Prostate gland (tissue), 2 donors: ENCODE measurements at regions not wholly inside any gene's neighbourhood (a gene's known extent, or its start where the extent isn't known, plus 50 kb on each side); places are given as distances from the start of the nearest gene placed in this dataset.

Experiments
- DNase-seq: peaks from one replicate; pipeline ENCODE4 v3.0.0-alpha.2; 2019; ENCODE audit warnings: low spot score
- H3K27ac ChIP-seq, 2 donors: fragments of 200-600 bp; sonication (generic); 2 replicates each; pipeline ENCODE4 v1.5.1; 2017 to 2019
- H3K27me3 ChIP-seq: fragments of 200-600 bp; sonication (generic); replicated peaks from 2 replicates; pipeline ENCODE4 v1.5.1; 2019; ENCODE audit not compliant: insufficient read depth
- H3K36me3 ChIP-seq, 2 donors: fragments of 200-600 bp; sonication (generic); 1 replicate in 1 of 2; 2 replicates in 1 of 2; pipeline versions ENCODE4 v1.5.1 to v1.8.1; 2017 to 2019
- H3K4me1 ChIP-seq: fragments of 200-600 bp; sonication (generic); replicated peaks from 2 replicates; pipeline ENCODE4 v1.5.1; 2019
- H3K4me3 ChIP-seq, 2 donors: fragments of 200-600 bp; sonication (generic); 2 replicates each; pipeline ENCODE4 v1.5.1; 2017 to 2019
- H3K9me3 ChIP-seq: fragments of 200-600 bp; sonication (generic); 2 replicates; pipeline ENCODE4 v1.5.1; 2017
- POLR2A ChIP-seq: fragments of 450-650 bp; IDR thresholded peaks from one replicate; pipeline ENCODE4 v1.6.1; 2016; ENCODE audit warnings: antibody characterized with exemption, mild to moderate bottlenecking
- POLR2AphosphoS5 ChIP-seq: sonication (generic); formaldehyde crosslinking; IDR thresholded peaks from one replicate; pipeline ENCODE4 v1.6.1; 2017; ENCODE audit warnings: antibody characterized with exemption
- WGBS: methylation state at CpG from one replicate; pipeline ENCODE4 v1.1.5; 2018; 5-methylcytosine and 5-hydroxymethylcytosine counted together
- intact Hi-C: fragments of 100-400 bp; cut with DNase I; formaldehyde crosslinking; loops from one replicate; pipeline ENCODE4 v1.14.2; 2022
- TF ChIP-seq, protein P1 (sequence below), 4 experiments: fragments of 200-600 bp in 2 of 4; fragments of 450-650 bp in 2 of 4; sonication (generic) in 2 of 4; IDR thresholded peaks; 1 replicate in 3 of 4; 2 replicates in 1 of 4; pipeline ENCODE4 v1.5.1; 2016 to 2019; ENCODE audit warnings: antibody characterized with exemption in 4 of 4, mild to moderate bottlenecking in 2 of 4, moderate library complexity in 2 of 4

DNA sequence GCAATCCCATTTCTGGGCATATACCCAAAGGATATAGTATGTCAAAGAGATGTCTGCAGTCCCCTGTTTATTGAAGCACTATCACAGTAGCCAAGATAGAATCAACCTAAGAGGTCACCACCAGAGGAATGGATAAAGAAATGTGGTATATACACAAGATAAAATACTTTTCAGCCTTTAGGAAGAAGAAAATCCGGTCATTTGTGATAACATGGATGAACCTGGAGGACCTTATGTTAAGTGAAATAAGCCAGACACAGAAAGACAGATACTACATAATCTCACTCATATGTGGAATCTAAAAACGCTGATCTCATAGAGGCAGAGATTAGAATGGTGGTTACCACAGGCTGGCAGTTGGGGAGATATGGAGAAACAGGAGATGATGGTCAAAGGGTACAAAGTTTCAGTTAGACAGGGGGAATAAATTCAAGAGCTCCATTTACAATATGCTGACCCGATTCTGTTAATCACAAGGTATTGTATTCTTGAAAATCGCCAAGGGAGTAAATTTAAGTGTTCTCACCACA is 195.8 kb downstream of the MTHFS start:
- DNase-seq = no peak
- intact Hi-C loops = no loop called here
- TF ChIP-seq, protein P1, sequence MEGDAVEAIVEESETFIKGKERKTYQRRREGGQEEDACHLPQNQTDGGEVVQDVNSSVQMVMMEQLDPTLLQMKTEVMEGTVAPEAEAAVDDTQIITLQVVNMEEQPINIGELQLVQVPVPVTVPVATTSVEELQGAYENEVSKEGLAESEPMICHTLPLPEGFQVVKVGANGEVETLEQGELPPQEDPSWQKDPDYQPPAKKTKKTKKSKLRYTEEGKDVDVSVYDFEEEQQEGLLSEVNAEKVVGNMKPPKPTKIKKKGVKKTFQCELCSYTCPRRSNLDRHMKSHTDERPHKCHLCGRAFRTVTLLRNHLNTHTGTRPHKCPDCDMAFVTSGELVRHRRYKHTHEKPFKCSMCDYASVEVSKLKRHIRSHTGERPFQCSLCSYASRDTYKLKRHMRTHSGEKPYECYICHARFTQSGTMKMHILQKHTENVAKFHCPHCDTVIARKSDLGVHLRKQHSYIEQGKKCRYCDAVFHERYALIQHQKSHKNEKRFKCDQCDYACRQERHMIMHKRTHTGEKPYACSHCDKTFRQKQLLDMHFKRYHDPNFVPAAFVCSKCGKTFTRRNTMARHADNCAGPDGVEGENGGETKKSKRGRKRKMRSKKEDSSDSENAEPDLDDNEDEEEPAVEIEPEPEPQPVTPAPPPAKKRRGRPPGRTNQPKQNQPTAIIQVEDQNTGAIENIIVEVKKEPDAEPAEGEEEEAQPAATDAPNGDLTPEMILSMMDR (IDR thresholded peaks at IDR 0.05) = no peak
- TF ChIP-seq POLR2A (no peak), POLR2AphosphoS5 (no peak)
- Histone ChIP-seq H3K27ac (no peak overlapping the region), H3K4me1 (no peaks in the 10 kb centered on the region), H3K27me3 (no peaks in the 10 kb centered on the region), H3K4me3 (no peak overlapping the region), H3K9me3 (no peaks in the 10 kb centered on the region), H3K36me3 (no peaks in the 10 kb centered on the region)
- 83% methylated on average over 4 of the region's 4 CpGs for WGBS

DNA sequence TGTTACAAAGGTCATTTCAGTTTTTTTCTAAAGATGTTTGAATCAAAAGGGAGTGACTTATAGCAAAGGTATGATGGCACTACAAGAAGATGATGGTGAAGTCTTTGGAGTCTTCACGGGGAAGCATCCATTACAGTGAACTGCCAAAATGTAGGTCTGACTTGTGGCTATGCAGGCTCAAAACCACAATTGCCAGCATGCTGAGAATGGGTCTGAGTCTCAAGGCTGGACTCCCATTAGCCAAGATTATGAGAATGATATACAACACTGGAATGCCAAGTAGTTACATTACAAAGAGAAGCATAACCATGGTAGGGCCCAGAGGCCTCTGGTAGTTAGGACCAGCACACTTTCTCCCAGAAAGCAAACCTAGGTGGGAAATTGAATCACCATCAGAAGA is 194.2 kb downstream of the MTHFS start:
- Histone ChIP-seq H3K4me3 (no peak overlapping the region), H3K27ac (no peak overlapping the region), H3K9me3 (no peaks in the 10 kb centered on the region), H3K4me1 (no peaks in the 10 kb centered on the region), H3K36me3 (no peaks in the 10 kb centered on the region), H3K27me3 (no peaks in the 10 kb centered on the region)
- intact Hi-C loops = no loop called here
- TF ChIP-seq POLR2AphosphoS5 = no peak
- TF ChIP-seq, protein P1 (IDR thresholded peaks at IDR 0.05) = no peak
- TF ChIP-seq POLR2A = no peak
- WGBS = 100% methylated on average over 1 of the region's 1 CpG
- no peak for DNase-seq

DNA sequence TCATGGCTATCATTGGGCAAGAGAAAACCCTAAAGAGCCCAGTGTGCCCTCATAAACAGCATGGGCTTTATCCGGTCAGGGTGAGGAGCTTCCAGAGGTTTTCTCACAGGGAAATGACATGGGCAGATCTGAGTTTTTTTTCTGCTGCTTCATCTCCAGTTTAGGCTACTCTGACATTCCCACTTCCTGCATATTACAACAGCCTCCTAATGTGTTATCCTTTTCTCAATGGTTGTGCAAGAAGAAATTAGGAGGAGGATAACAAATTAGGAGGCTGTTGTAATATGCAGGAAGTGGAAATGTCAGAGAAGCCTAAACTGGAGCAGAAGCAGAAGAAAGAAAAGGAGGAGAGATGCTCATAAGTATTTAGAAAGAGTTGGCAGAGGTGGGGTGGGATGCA is 175.6 kb downstream of the MTHFS start:
- no peak for DNase-seq
- WGBS = 74% methylated on average over 1 of the region's 1 CpG
- H3K36me3 ChIP-seq = no peaks in the 10 kb centered on the region
- H3K27me3 ChIP-seq = no peaks in the 10 kb centered on the region
- no peaks in the 10 kb centered on the region for H3K4me1 ChIP-seq
- TF ChIP-seq POLR2A (no peak), POLR2AphosphoS5 (no peak)
- TF ChIP-seq, protein P1 (IDR thresholded peaks at IDR 0.05) = no peak
- no peak overlapping the region for H3K4me3 ChIP-seq
- H3K27ac ChIP-seq = no peak overlapping the region
- no peaks in the 10 kb centered on the region for H3K9me3 ChIP-seq
- intact Hi-C loops = no loop called here

DNA sequence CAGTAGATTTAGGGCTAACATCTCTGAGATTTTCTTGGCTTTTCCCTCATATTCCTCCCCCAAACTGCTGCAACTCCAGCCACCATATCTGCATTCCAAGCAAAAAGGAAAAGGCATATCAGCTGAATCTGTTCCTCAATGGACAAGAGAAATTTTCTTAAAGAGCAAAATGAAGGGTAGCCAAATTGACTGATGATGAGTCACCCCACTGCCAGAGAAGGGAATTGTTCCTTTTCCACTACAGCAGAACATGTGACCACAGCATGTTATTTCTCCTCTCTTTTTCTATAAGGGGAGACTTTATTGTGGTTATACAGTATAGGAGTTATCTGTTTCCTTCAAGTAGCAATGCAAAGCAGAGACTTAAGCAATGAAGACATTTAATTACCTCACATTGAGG is 172.5 kb downstream of the MTHFS start:
- intact Hi-C loops = no loop called here
- Histone ChIP-seq H3K36me3 (no peaks in the 10 kb centered on the region), H3K4me1 (no peaks in the 10 kb centered on the region), H3K4me3 (no peak overlapping the region), H3K9me3 (no peaks in the 10 kb centered on the region), H3K27ac (no peak overlapping the region), H3K27me3 (no peaks in the 10 kb centered on the region)
- DNase-seq = no peak
- TF ChIP-seq, protein P1 (IDR thresholded peaks at IDR 0.05) = no peak
- TF ChIP-seq POLR2AphosphoS5 = no peak
- no peak for TF ChIP-seq POLR2A

DNA sequence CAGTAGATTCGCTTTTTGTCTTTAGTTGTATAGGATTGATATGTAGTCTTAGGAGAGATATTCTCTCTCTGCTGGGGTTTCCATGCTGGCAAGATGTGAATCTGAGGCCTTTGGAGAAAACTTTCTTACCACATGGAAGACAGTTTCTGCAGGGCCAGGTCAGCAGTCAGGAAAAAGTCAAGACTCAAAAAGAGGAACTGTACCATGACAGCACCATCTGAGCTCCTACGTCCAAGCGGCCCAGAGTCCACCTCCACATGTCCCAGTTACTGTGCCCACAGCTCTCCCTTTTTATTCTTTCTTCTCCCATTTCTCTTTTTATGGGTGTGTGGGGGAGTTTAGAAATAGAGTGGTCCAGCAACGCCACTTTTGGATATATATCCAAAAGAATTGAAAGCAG is 172.0 kb downstream of the MTHFS start:
- 90% methylated on average over 4 of the region's 4 CpGs for WGBS
- no peak for DNase-seq
- Histone ChIP-seq H3K36me3 (no peaks in the 10 kb centered on the region), H3K4me3 (no peak overlapping the region), H3K27me3 (no peaks in the 10 kb centered on the region), H3K4me1 (no peaks in the 10 kb centered on the region), H3K9me3 (no peaks in the 10 kb centered on the region), H3K27ac (no peak overlapping the region)
- intact Hi-C loops = no loop called here
- TF ChIP-seq POLR2AphosphoS5 (no peak), POLR2A (no peak)
- TF ChIP-seq, protein P1 (IDR thresholded peaks at IDR 0.05) = no peak
